ENCODE measurements at regions not wholly inside any gene's neighbourhood (a gene's known extent, or its start where the extent isn't known, plus 50 kb on each side); places are given as distances from the start of the nearest gene placed in this dataset.

DNA sequence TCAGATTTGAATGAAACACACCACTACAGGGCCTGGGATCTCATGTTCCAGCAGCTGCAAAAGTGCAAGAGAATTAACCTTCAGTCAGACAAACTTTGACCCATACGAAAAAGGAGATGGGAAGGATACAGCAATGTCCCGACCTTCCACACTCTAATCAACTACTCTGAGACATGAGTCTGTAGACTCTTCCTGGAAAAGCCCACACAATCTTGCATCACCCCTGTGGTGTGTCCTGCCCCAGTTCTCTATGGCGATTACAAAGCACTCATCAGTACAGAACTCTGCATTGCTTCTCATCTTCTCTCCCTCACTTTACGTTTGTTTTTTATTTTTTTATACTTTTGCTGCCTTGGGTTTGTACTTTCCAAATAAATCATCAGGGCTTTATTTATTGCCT is 241.0 kb upstream of the KIF2A start:
- Mint-ChIP-seq H3K9me3 (peaks cover 0 to 2% (median 0%) of the 10 kb centered on the region in 9 donors), H3K27ac (no peak overlapping the region), H3K4me3 (no peak overlapping the region), H3K36me3 (no peaks in the 10 kb centered on the region), H3K4me1 (no peaks in the 10 kb centered on the region), H3K27me3 (peaks cover 2 to 16% (median 6%) of the 10 kb centered on the region in 5 donors)
- POLR2A ChIA-PET = no interaction called here
- DNase-seq (no peak), ATAC-seq (no peak)

DNA sequence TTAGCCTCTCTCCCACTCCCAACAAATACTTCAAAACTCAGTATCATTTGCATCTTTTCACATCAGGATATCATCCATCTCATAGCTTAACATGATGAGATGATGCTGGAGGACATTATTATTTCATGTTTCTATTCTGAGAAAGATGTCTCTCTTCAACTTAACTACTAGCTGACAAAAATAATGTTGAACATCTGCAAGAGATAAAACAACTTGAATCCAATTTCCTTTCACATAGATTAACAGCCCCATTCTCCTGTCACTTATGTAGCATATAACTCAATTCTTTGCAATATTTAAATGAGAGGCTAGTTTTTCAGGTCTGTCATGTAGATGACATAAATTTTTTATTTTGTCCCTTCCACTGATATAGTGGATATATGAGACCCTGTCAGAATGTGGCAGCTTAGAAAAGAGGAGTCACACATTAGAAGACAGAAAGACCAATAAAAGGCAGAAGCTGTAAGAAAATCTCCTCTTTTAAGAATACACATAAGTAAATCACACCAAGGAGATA is 239.2 kb upstream of the KIF2A start:
- DNase-seq = no peak
- H3K27me3 Mint-ChIP-seq = peaks cover 0 to 11% (median 2%) of the 10 kb centered on the region in 5 donors
- H3K36me3 Mint-ChIP-seq = no peaks in the 10 kb centered on the region
- H3K4me3 Mint-ChIP-seq = no peak overlapping the region
- POLR2A ChIA-PET = no interaction called here
- no peaks in the 10 kb centered on the region for H3K4me1 Mint-ChIP-seq
- no peak overlapping the region for H3K27ac Mint-ChIP-seq
- no peak for ATAC-seq
- H3K9me3 Mint-ChIP-seq = peaks cover 0 to 2% (median 0%) of the 10 kb centered on the region in 9 donors

DNA sequence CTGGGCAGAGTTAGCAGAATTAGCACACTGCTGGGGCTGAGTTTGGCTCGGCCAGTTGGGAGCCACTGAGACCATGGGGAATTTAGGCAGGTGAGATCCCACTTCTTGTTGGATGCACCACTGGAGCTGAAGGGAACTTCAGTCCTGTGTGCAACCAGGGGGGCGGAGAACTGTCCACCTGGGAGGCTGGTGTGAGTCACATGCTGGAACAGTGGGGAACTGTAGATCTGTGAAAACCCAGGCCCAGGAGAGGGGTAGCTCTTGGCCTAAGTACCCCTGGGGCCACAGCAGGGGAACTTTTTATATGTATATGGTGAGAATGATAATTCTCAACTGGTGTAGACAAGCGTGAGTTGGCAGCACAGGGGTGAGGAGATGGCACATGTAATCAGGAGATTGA is 237.5 kb upstream of the KIF2A start:
- H3K9me3 Mint-ChIP-seq = peaks cover 0 to 2% (median 0%) of the 10 kb centered on the region in 9 donors
- H3K36me3 Mint-ChIP-seq = no peaks in the 10 kb centered on the region
- no peak overlapping the region for H3K4me3 Mint-ChIP-seq
- POLR2A ChIA-PET = no interaction called here
- no peaks in the 10 kb centered on the region for H3K4me1 Mint-ChIP-seq
- DNase-seq (no peak), ATAC-seq (no peak)
- peaks cover 0 to 6% (median 2%) of the 10 kb centered on the region in 5 donors for H3K27me3 Mint-ChIP-seq
- no peak overlapping the region for H3K27ac Mint-ChIP-seq

GRCh38 chr5:62077387-62077786 is 228.6 kb upstream of the KIF2A start:
- H3K27me3 Mint-ChIP-seq = peaks cover 0 to 3% (median 0%) of the 10 kb centered on the region in 5 donors
- POLR2A ChIA-PET = no interaction called here

DNA sequence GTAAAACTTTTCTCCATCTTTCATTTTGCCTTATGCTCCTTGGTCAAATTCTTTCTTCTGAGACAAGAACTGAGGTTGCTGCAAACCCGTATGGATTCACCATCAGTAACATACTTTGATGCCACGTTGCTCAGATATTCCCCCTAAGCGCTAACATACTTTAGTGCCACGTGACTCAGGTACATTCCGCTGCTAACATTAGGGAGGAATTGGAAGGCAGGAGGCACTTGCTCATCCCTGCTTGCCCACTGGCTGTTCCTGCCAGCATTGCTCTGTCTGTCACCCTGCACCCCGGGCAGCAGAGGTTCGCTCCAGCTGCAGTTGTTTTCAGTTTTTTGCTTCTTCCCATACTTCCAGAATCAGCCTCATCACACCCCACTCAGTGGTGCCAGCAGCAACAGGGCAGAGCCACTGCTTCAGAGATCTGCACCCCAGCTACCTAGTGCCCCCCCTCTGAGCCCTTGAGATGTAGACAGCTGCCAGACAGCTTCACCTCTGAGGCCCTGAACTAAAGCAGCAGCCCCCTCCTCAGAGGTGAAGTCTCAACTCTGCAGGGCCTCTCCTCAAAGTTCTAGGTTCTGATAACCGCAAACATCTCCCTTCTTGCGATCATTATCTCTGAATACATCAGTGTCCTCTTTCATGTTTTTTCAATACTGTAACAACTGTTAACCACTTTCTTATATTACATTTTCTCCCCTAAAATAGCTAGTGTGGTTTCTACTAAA is 228.0 kb upstream of the KIF2A start:
- POLR2A ChIA-PET = no interaction called here
- Mint-ChIP-seq H3K27ac (peak overlapping the region in 1 of 10 donors; percentile 45), H3K4me3 (no peak overlapping the region), H3K9me3 (no peaks in the 10 kb centered on the region), H3K4me1 (peaks cover 0 to 9% (median 4%) of the 10 kb centered on the region in 4 donors), H3K27me3 (peaks cover 0 to 3% (median 0%) of the 10 kb centered on the region in 5 donors), H3K36me3 (no peaks in the 10 kb centered on the region)
- DNase-seq (no peak), ATAC-seq (no peak)

More at GRCh38 chr5:62077387-62077786, 228.6 kb upstream of the KIF2A start:
- Mint-ChIP-seq H3K9me3 (no peaks in the 10 kb centered on the region), H3K4me1 (peaks cover 0 to 9% (median 4%) of the 10 kb centered on the region in 4 donors), H3K27ac (no peak overlapping the region), H3K36me3 (no peaks in the 10 kb centered on the region), H3K4me3 (no peak overlapping the region)
- no peak for DNase-seq
- ATAC-seq = no peak

DNA sequence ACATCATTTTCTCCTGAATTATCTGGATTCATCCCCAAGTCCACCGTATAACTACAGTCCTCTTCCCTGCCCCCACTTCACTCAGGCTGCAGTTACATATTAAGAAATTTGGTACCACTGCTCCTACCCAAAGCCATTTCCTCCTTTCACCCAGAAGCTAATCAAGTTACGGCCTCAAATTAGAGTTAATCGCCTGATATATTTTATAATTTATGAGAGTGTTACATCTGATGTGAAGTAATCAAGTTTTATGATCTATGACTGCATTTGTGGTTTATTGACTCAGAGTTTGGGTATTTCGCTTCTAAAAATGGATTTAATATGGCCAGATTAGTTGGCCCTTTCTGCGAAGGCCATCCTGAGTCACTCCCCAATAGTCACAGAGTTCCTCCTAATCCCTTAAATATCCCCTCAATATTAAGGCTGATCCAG is 223.6 kb upstream of the KIF2A start:
- H3K27me3 Mint-ChIP-seq = peaks cover 0 to 7% (median 3%) of the 10 kb centered on the region in 5 donors
- DNase-seq (no peak), ATAC-seq (no peak)
- no peak overlapping the region for H3K4me3 Mint-ChIP-seq
- H3K4me1 Mint-ChIP-seq = peaks cover 0 to 9% (median 4%) of the 10 kb centered on the region in 4 donors
- no peaks in the 10 kb centered on the region for H3K36me3 Mint-ChIP-seq
- no peaks in the 10 kb centered on the region for H3K9me3 Mint-ChIP-seq
- POLR2A ChIA-PET = no interaction called here
- no peak overlapping the region for H3K27ac Mint-ChIP-seq

- POLR2A ChIA-PET = no interaction called here
- Mint-ChIP-seq H3K36me3 (no peaks in the 10 kb centered on the region), H3K27ac (no peak overlapping the region), H3K4me3 (no peak overlapping the region), H3K4me1 (peaks cover 0 to 3% (median under 1%) of the 10 kb centered on the region in 4 donors), H3K9me3 (no peaks in the 10 kb centered on the region), H3K27me3 (peaks cover 0 to 7% (median 3%) of the 10 kb centered on the region in 5 donors)
- ATAC-seq (no peak), DNase-seq (no peak)
Measured at GRCh38 chr5:62083247-62083646, 222.8 kb upstream of the KIF2A start.

DNA sequence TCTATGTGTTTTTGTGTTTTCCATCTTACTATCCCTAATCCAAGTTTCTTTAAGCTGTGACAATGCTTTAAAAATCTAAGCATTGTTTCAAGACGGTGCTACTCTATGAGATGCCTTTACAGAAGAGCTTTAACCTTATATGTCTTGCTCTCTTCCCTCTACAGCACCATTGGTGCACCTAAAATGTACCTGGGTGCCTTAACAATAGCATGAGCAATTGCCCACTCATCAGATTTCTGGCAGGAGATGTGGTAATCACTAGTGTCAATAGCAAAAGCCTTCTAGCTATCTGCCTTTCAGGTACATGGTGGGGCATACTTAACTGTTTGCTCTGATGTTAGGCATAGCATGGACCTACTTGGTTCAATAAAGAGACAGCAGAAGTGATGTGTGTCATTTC is 222.3 kb upstream of the KIF2A start:
- Mint-ChIP-seq H3K27ac (no peak overlapping the region), H3K27me3 (peaks cover 0 to 7% (median 3%) of the 10 kb centered on the region in 5 donors), H3K9me3 (no peaks in the 10 kb centered on the region), H3K4me1 (no peaks in the 10 kb centered on the region), H3K4me3 (no peak overlapping the region), H3K36me3 (no peaks in the 10 kb centered on the region)
- no peak for ATAC-seq
- no peak for DNase-seq
- POLR2A ChIA-PET = no interaction called here

GRCh38 chr5:62084391-62084790 is 221.6 kb upstream of the KIF2A start:
- Mint-ChIP-seq H3K36me3 (no peaks in the 10 kb centered on the region), H3K27me3 (peaks cover 0 to 7% (median 3%) of the 10 kb centered on the region in 5 donors), H3K27ac (no peak overlapping the region), H3K4me1 (no peaks in the 10 kb centered on the region), H3K4me3 (no peak overlapping the region), H3K9me3 (no peaks in the 10 kb centered on the region)
- ATAC-seq (no peak), DNase-seq (no peak)
- POLR2A ChIA-PET = no interaction called here

DNA sequence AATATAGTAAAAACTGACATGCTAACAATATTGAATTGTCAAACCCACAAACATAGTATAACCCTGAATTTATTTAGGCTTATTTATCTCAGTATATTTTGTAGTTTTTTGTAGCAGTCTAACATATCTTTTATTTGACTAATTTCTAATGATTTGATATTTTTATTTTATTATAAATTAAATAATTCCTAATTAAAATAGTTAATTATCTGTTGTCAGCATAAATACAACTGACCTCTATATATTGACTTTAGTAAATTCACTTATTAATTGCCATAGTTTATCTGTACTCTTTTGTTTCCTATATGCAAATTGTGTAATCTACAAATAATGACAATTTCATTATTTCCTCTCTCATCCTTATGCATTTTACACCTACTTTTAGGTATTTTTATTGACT is 215.1 kb upstream of the KIF2A start:
- peaks cover 0 to 12% (median 6%) of the 10 kb centered on the region in 4 donors for H3K4me1 Mint-ChIP-seq
- ATAC-seq (no peak), DNase-seq (no peak)
- H3K27me3 Mint-ChIP-seq = peaks cover 0 to 11% (median 7%) of the 10 kb centered on the region in 5 donors
- H3K9me3 Mint-ChIP-seq = peaks cover 0 to 6% (median 0%) of the 10 kb centered on the region in 9 donors
- POLR2A ChIA-PET = no interaction called here
- no peak overlapping the region for H3K4me3 Mint-ChIP-seq
- no peaks in the 10 kb centered on the region for H3K36me3 Mint-ChIP-seq
- no peak overlapping the region for H3K27ac Mint-ChIP-seq

GRCh38 chr5:62093411-62093810 is 212.6 kb upstream of the KIF2A start:
- POLR2A ChIA-PET = no interaction called here
- Mint-ChIP-seq H3K27me3 (peaks cover 0 to 15% (median 6%) of the 10 kb centered on the region in 5 donors), H3K27ac (no peak overlapping the region), H3K9me3 (peaks cover 0 to 6% (median 0%) of the 10 kb centered on the region in 9 donors), H3K4me3 (peak overlapping the region in 3 of 10 donors; percentile 37 to 54 (median 52)), H3K36me3 (no peaks in the 10 kb centered on the region), H3K4me1 (peaks cover 0 to 12% (median 6%) of the 10 kb centered on the region in 4 donors)
- no peak for DNase-seq
- ATAC-seq = no peak

GRCh38 chr5:62093976-62094375 is 212.0 kb upstream of the KIF2A start:
- POLR2A ChIA-PET = no interaction called here
- peak overlapping the region in 2 of 10 donors; percentile 6 to 51 for H3K27ac Mint-ChIP-seq
- peak overlapping the region in 9 of 10 donors; percentile 2 to 64 (median 39) for H3K4me3 Mint-ChIP-seq
- peaks cover 0 to 15% (median 6%) of the 10 kb centered on the region in 5 donors for H3K27me3 Mint-ChIP-seq
- DNase-seq (no peak), ATAC-seq (no peak)
- peaks cover 0 to 6% (median 0%) of the 10 kb centered on the region in 9 donors for H3K9me3 Mint-ChIP-seq
- H3K4me1 Mint-ChIP-seq = peaks cover 0 to 12% (median 6%) of the 10 kb centered on the region in 4 donors
- H3K36me3 Mint-ChIP-seq = no peaks in the 10 kb centered on the region

DNA sequence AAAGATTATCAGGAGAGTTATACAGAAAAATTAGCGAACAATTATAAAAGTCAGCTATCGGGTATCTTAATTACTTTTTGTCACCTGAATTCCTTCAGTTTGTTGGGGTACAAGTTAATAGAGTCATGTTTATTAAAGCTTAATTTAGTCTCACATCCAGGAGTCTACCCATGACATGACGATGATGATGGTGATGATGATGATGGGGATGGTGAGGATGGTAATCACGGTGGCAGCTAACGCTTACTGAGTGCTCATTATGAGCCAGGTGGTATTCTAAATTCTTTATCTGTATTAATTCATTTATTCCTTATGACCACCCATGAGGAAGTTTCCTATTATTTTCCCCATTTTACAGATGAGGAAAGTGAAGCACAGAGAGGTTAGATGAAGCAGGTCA is 208.6 kb upstream of the KIF2A start:
- no peak for DNase-seq
- H3K36me3 Mint-ChIP-seq = no peaks in the 10 kb centered on the region
- H3K27ac Mint-ChIP-seq = peak overlapping the region in 1 of 10 donors; percentile 70
- peaks cover 0 to 4% (median 0%) of the 10 kb centered on the region in 9 donors for H3K9me3 Mint-ChIP-seq
- peaks cover 0 to 12% (median 6%) of the 10 kb centered on the region in 4 donors for H3K4me1 Mint-ChIP-seq
- no peak overlapping the region for H3K4me3 Mint-ChIP-seq
- ATAC-seq = no peak
- POLR2A ChIA-PET = no interaction called here
- H3K27me3 Mint-ChIP-seq = peaks cover 4 to 21% (median 12%) of the 10 kb centered on the region in 5 donors

Data from naive thymus-derived CD8-positive, alpha-beta T cell (primary cell).